GM12878 (cell line): ENCODE measurements at regions not wholly inside any gene's neighbourhood (a gene's known extent, or its start where the extent isn't known, plus 50 kb on each side); places are given as distances from the start of the nearest gene placed in this dataset.

Experiments
- ATAC-seq: fragments of 200-7000 bp; cut with Tn5 transposase; 3 replicates; pipeline ENCODE4 v1.9.1; 2020; ENCODE audit warnings: mild to moderate bottlenecking, moderate library complexity
- BruUV-seq: library from RNA; stranded (reverse); fragments of 400-500 nt; replicated peaks from 2 replicates; lab custom pipeline; 2021; lab: Mats Ljungman, UMichigan
- CTCF ChIA-PET: fragments of 300-600 bp; sonication (Branson Sonifier 250); formaldehyde crosslinking; extraction: SDS; loops from one replicate; lab custom pipeline; 2021; ENCODE audit warnings: inconsistent platforms; lab: Yijun Ruan, JAX
- POLR2A ChIA-PET: fragments of 350-600 bp; formaldehyde crosslinking; extraction: SDS; loops from one replicate; lab custom pipeline; 2021; ENCODE audit warnings: inconsistent platforms; lab: Charles Lee
- RAD21 ChIA-PET: fragments of 300-600 bp; sonication (Branson Sonifier 250); formaldehyde crosslinking; loops from one replicate; lab custom pipeline; 2023; ENCODE audit warnings: antibody characterized with exemption; ENCODE audit not compliant: unreplicated experiment; lab: Charles Lee
- SMC1A ChIA-PET: fragments of 300-600 bp; sonication (Branson Sonifier 250); formaldehyde crosslinking; loops from one replicate; lab custom pipeline; 2023; ENCODE audit not compliant: unreplicated experiment, uncharacterized antibody; lab: Charles Lee
- DNase-seq: peaks from one replicate; pipeline ENCODE4 v3.0.0-alpha.2; 2011; ENCODE audit warnings: low read depth, low spot score
- FAIRE-seq: peaks from 3 replicates; lab custom pipeline; 2011; peaks lifted over from hg19 to GRCh38; lab: Jason Lieb, UNC
- H2AFZ ChIP-seq: 2 replicates; pipeline ENCODE4 v1.6.0; 2011; ENCODE audit warnings: low read depth, low read length, control low read depth; ENCODE audit not compliant: control insufficient read depth
- H3K27ac ChIP-seq: 2 replicates; pipeline ENCODE4 v1.5.1; 2011; ENCODE audit warnings: control low read depth; ENCODE audit not compliant: control insufficient read depth, insufficient read depth
- H3K27me3 ChIP-seq, 2 experiments: replicated peaks in 1 of 2; 2 replicates each; pipeline versions ENCODE4 v1.6.0 to v1.6.1; 2011; ENCODE audit warnings: low read length in 1 of 2; ENCODE audit not compliant: control insufficient read depth in 2 of 2, insufficient read depth in 2 of 2
- H3K36me3 ChIP-seq, 2 experiments: 2 replicates each; pipeline ENCODE4 v1.5.1; 2011; ENCODE audit warnings: low read length in 1 of 2; ENCODE audit not compliant: control insufficient read depth in 2 of 2, insufficient read depth in 2 of 2
- H3K4me1 ChIP-seq: 2 replicates; pipeline ENCODE4 v1.6.1; 2011; ENCODE audit warnings: mild to moderate bottlenecking, low read length, moderate library complexity, mixed read lengths; ENCODE audit not compliant: control insufficient read depth, insufficient read depth
- H3K4me2 ChIP-seq: 2 replicates; pipeline ENCODE4 v1.6.0; 2011; ENCODE audit warnings: control low read depth; ENCODE audit not compliant: control insufficient read depth, insufficient read depth
- H3K4me3 ChIP-seq: fragments of 200-600 bp; sonication (generic); 2 replicates; pipeline ENCODE4 v1.5.1; 2016
- H3K79me2 ChIP-seq: 2 replicates; pipeline ENCODE4 v1.6.0; 2011; ENCODE audit warnings: low read length; ENCODE audit not compliant: control insufficient read depth, insufficient read depth
- H3K9ac ChIP-seq: 2 replicates; pipeline ENCODE4 v1.8.0; 2011; ENCODE audit warnings: low read length, control low read depth, mixed read lengths; ENCODE audit not compliant: control insufficient read depth, insufficient read depth
- H3K9me3 ChIP-seq: replicated peaks from 3 replicates; pipeline ENCODE4 v1.5.1; 2011; ENCODE audit warnings: mild to moderate bottlenecking, low read length; ENCODE audit not compliant: control insufficient read depth, insufficient read depth
- H4K20me1 ChIP-seq: 2 replicates; pipeline ENCODE4 v1.6.0; 2011; ENCODE audit not compliant: control insufficient read depth, insufficient read depth
- ATF7 ChIP-seq: fragments of 450-650 bp; IDR thresholded peaks from 2 replicates; pipeline ENCODE4 v1.6.1; 2016; ENCODE audit warnings: low read depth, mild to moderate bottlenecking
- BCL3 ChIP-seq: IDR thresholded peaks from 2 replicates; pipeline ENCODE4 v1.6.1; 2011; ENCODE audit warnings: borderline replicate concordance, low read depth, mild to moderate bottlenecking, moderate library complexity, low read length; ENCODE audit not compliant: insufficient read depth, poor library complexity, severe bottlenecking
- BHLHE40 ChIP-seq, 2 experiments: fragments of 450-650 bp in 1 of 2; IDR thresholded peaks; 2 replicates each; pipeline ENCODE4 v1.6.1; 2011 to 2017; ENCODE audit warnings: low read depth in 2 of 2, borderline replicate concordance in 1 of 2, improper control_type of control experiment in 1 of 2, low read length in 1 of 2, mild to moderate bottlenecking in 1 of 2
- CEBPB ChIP-seq, 2 experiments: fragments of 150-350 bp in 1 of 2; IDR thresholded peaks; 2 replicates each; pipeline ENCODE4 v1.6.1; 2012 to 2014; ENCODE audit warnings: low read depth in 2 of 2, low read length in 2 of 2, borderline replicate concordance in 1 of 2, inconsistent platforms in 1 of 2
- IRF4 ChIP-seq: IDR thresholded peaks from 2 replicates; pipeline ENCODE4 v1.6.1; 2011; ENCODE audit warnings: low read depth, low read length
- LARP7 ChIP-seq: fragments of 450-650 bp; IDR thresholded peaks from 2 replicates; pipeline ENCODE4 v1.6.1; 2017; ENCODE audit warnings: mild to moderate bottlenecking
- NFIC ChIP-seq: IDR thresholded peaks from 2 replicates; pipeline ENCODE4 v1.6.1; 2012; ENCODE audit warnings: low read depth, mild to moderate bottlenecking, inconsistent platforms, low read length, moderate library complexity
- SMARCA5 ChIP-seq: fragments of 450-650 bp; IDR thresholded peaks from 2 replicates; pipeline ENCODE4 v1.6.1; 2017; ENCODE audit warnings: mild to moderate bottlenecking
- SREBF2 ChIP-seq: IDR thresholded peaks from 2 replicates; pipeline ENCODE4 v1.6.1; 2012; ENCODE audit warnings: mild to moderate bottlenecking, low read length
- TCF12 ChIP-seq: IDR thresholded peaks from 2 replicates; pipeline ENCODE4 v1.6.1; 2011; ENCODE audit warnings: low read depth, mild to moderate bottlenecking, low read length
- YY1 ChIP-seq: IDR thresholded peaks from 2 replicates; pipeline ENCODE4 v1.6.1; 2011; ENCODE audit warnings: low read depth, mild to moderate bottlenecking, low read length
- ZNF622 ChIP-seq: fragments of 450-650 bp; IDR thresholded peaks from 2 replicates; pipeline ENCODE4 v1.6.1; 2017; ENCODE audit warnings: mild to moderate bottlenecking, inconsistent platforms
- WGBS: methylation state at CpG from one replicate; pipeline ENCODE4 v1.1.6; 2016; ENCODE audit warnings: low lambda C conversion rate; ENCODE audit not compliant: insufficient replicate concordance, insufficient coverage; ENCODE audit errors: missing lambda C conversion rate; 5-methylcytosine and 5-hydroxymethylcytosine counted together
- in situ Hi-C: fragments of 300-500 bp; cut with MboI; formaldehyde crosslinking; loops from 9 replicates; pipeline ENCODE4 v1.14.3; 2018; ENCODE audit warnings: mixed read lengths
- intact Hi-C: fragments of 100-400 bp; cut with micrococcal nuclease; formaldehyde crosslinking; loops from one replicate; pipeline ENCODE4 v1.14.2; 2022; ENCODE audit not compliant: unreplicated experiment
- TF ChIP-seq, protein P1 (sequence below): fragments of 450-650 bp; conservative IDR thresholded peaks from 2 replicates; pipeline ENCODE4 v1.6.1; 2017; ENCODE audit warnings: mild to moderate bottlenecking, moderate library complexity
- TF ChIP-seq, protein P2 (sequence below): IDR thresholded peaks from 2 replicates; pipeline ENCODE4 v1.6.1; 2012; ENCODE audit warnings: low read depth, low read length, improper control_type of control experiment

DNA sequence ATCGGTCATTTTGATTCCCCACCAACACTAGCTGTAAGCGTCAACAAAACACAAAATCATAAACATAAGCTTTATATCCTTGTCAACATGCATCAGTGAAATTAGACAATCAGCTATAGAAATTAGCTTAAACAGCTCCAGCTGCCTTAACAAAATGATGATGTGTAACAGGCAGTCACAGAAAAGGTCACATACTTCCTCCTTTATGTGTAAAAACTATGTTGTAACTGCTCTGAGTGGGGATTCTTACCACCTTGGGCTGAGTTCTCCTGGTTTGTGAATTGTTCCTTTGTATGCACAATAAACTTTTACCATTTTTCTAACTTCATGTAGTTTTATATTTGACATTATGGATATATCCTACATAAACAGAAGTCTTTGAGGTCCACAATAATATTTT is 73.9 kb upstream of the MAP9 start:
- no TSS peak for BruUV-seq
- POLR2A ChIA-PET: no interaction called here
- FAIRE-seq: no peak

More for the DNA sequence above, 73.9 kb upstream of the MAP9 start:
- H3K9ac ChIP-seq: no peak overlapping the region
- no peaks in the 10 kb centered on the region for H3K79me2 ChIP-seq
- ChIA-PET RAD21 (no interaction called here), CTCF (interaction anchor here (1.1 kb wide), 1 partner anchor 15 kb away, joined by 3 read pairs; no protein-coding TSS in a partner anchor)
- in situ Hi-C loops (no loop called here), intact Hi-C loops (no loop called here)
- 43% methylated on average over 2 of the region's 2 CpGs for WGBS
- no peak overlapping the region for H2AFZ ChIP-seq
- H3K4me2 ChIP-seq: no peak overlapping the region
- no peak for ATAC-seq
- no peaks in the 10 kb centered on the region for H3K27me3 ChIP-seq
- no peaks in the 10 kb centered on the region for H3K4me1 ChIP-seq
- DNase-seq: no peak
- TF ChIP-seq CEBPB (IDR thresholded peaks at IDR 0.05; ENCODE audit: borderline replicate concordance in 1 of 2, low read depth in 2 of 2, low read length in 2 of 2) (no peak), BHLHE40 (IDR thresholded peaks at IDR 0.05; ENCODE audit: borderline replicate concordance in 1 of 2, low read depth in 2 of 2, low read length in 1 of 2) (no peak), ATF7 (no peak), TCF12 (no peak), YY1 (no peak), BCL3 (no peak), LARP7 (no peak), NFIC (no peak), SMARCA5 (no peak), SREBF2 (no peak), ZNF622 (no peak), IRF4 (no peak)
- TF ChIP-seq, protein P1, sequence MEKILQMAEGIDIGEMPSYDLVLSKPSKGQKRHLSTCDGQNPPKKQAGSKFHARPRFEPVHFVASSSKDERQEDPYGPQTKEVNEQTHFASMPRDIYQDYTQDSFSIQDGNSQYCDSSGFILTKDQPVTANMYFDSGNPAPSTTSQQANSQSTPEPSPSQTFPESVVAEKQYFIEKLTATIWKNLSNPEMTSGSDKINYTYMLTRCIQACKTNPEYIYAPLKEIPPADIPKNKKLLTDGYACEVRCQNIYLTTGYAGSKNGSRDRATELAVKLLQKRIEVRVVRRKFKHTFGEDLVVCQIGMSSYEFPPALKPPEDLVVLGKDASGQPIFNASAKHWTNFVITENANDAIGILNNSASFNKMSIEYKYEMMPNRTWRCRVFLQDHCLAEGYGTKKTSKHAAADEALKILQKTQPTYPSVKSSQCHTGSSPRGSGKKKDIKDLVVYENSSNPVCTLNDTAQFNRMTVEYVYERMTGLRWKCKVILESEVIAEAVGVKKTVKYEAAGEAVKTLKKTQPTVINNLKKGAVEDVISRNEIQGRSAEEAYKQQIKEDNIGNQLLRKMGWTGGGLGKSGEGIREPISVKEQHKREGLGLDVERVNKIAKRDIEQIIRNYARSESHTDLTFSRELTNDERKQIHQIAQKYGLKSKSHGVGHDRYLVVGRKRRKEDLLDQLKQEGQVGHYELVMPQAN: no peak
- TF ChIP-seq, protein P2, sequence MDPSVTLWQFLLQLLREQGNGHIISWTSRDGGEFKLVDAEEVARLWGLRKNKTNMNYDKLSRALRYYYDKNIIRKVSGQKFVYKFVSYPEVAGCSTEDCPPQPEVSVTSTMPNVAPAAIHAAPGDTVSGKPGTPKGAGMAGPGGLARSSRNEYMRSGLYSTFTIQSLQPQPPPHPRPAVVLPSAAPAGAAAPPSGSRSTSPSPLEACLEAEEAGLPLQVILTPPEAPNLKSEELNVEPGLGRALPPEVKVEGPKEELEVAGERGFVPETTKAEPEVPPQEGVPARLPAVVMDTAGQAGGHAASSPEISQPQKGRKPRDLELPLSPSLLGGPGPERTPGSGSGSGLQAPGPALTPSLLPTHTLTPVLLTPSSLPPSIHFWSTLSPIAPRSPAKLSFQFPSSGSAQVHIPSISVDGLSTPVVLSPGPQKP: no peak
- TF ChIP-seq, all 136 proteins: peak for 0
- H3K27ac ChIP-seq: no peak overlapping the region
- no peaks in the 10 kb centered on the region for H4K20me1 ChIP-seq
- H3K9me3 ChIP-seq: no peaks in the 10 kb centered on the region
- no peak overlapping the region for H3K4me3 ChIP-seq
- H3K36me3 ChIP-seq: no peaks in the 10 kb centered on the region
- SMC1A ChIA-PET: no interaction called here
